Astrocyte (in vitro differentiated cells and primary cell): ENCODE measurements at regions not wholly inside any gene's neighbourhood (a gene's known extent, or its start where the extent isn't known, plus 50 kb on each side); places are given as distances from the start of the nearest gene placed in this dataset.

ENCODE experiments used
- DNase-seq: peaks from one replicate; pipeline ENCODE4 v3.0.0-alpha.2; 2010; ENCODE audit warnings: low read depth
- FAIRE-seq: peaks from 2 replicates; lab custom pipeline; 2011; peaks lifted over from hg19 to GRCh38; lab: Jason Lieb, UNC
- H2AFZ ChIP-seq: 2 replicates; pipeline ENCODE4 v1.6.0; 2012; ENCODE audit warnings: low read depth, low read length, inconsistent platforms
- H3K27ac ChIP-seq: 2 replicates; pipeline ENCODE4 v1.5.1; 2011; ENCODE audit warnings: low read depth, low read length, inconsistent platforms
- H3K27me3 ChIP-seq: 2 replicates; pipeline ENCODE4 v1.6.0; 2011; ENCODE audit warnings: low read length, inconsistent platforms; ENCODE audit not compliant: insufficient read depth
- H3K36me3 ChIP-seq: 2 replicates; pipeline ENCODE4 v1.5.1; 2011; ENCODE audit warnings: low read length, inconsistent platforms; ENCODE audit not compliant: insufficient read depth
- H3K4me1 ChIP-seq: 2 replicates; pipeline ENCODE4 v1.5.1; 2011; ENCODE audit warnings: low read length, inconsistent platforms; ENCODE audit not compliant: insufficient read depth
- H3K4me2 ChIP-seq: 2 replicates; pipeline ENCODE4 v1.6.0; 2012; ENCODE audit warnings: low read length, inconsistent platforms
- H3K4me3 ChIP-seq: 2 replicates; pipeline ENCODE4 v1.5.1; 2011; ENCODE audit warnings: low read depth, mild to moderate bottlenecking, low read length, inconsistent platforms; ENCODE audit not compliant: insufficient read depth
- H3K79me2 ChIP-seq: 2 replicates; pipeline ENCODE4 v1.6.0; 2012; ENCODE audit warnings: mild to moderate bottlenecking, low read length, inconsistent platforms; ENCODE audit not compliant: insufficient read depth
- H3K9ac ChIP-seq: 2 replicates; pipeline ENCODE4 v1.6.0; 2012; ENCODE audit warnings: mild to moderate bottlenecking, low read length, inconsistent platforms
- H3K9me3 ChIP-seq: 2 replicates; pipeline ENCODE4 v1.5.1; 2012; ENCODE audit warnings: low read depth, mild to moderate bottlenecking, low read length, inconsistent platforms; ENCODE audit not compliant: insufficient read depth
- H4K20me1 ChIP-seq: 2 replicates; pipeline ENCODE4 v1.6.0; 2012; ENCODE audit warnings: low read length, inconsistent platforms; ENCODE audit not compliant: insufficient read depth
- H3K27ac Mint-ChIP-seq: one replicate; pipeline ENCODE4 v1.8.0; 2021; ENCODE audit warnings: mild to moderate bottlenecking, mixed read lengths; ENCODE audit not compliant: unreplicated experiment
- H3K27me3 Mint-ChIP-seq: one replicate; pipeline ENCODE4 v1.8.0; 2021; ENCODE audit warnings: low read depth, mixed read lengths; ENCODE audit not compliant: unreplicated experiment
- H3K36me3 Mint-ChIP-seq: one replicate; pipeline ENCODE4 v1.8.0; 2021; ENCODE audit warnings: low read depth, mixed read lengths; ENCODE audit not compliant: unreplicated experiment
- H3K4me1 Mint-ChIP-seq: one replicate; pipeline ENCODE4 v1.8.0; 2021; ENCODE audit warnings: low read depth, mixed read lengths; ENCODE audit not compliant: unreplicated experiment
- H3K4me3 Mint-ChIP-seq: one replicate; pipeline ENCODE4 v1.8.0; 2021; ENCODE audit warnings: mild to moderate bottlenecking, moderate library complexity, mixed read lengths; ENCODE audit not compliant: unreplicated experiment
- H3K9me3 Mint-ChIP-seq: one replicate; pipeline ENCODE4 v1.8.0; 2021; ENCODE audit warnings: mild to moderate bottlenecking, mixed read lengths; ENCODE audit not compliant: unreplicated experiment
- CTCF ChIP-seq: IDR thresholded peaks from 2 replicates; pipeline ENCODE4 v1.5.1; 2011; ENCODE audit warnings: low read depth, mild to moderate bottlenecking, inconsistent platforms, low read length, moderate library complexity; ENCODE audit not compliant: insufficient read depth
- EZH2 ChIP-seq: IDR thresholded peaks from 2 replicates; pipeline ENCODE4 v1.6.1; 2012; ENCODE audit warnings: mild to moderate bottlenecking, low read length, inconsistent platforms; ENCODE audit not compliant: insufficient read depth

GRCh38 chr1:103337779-103338178, 187.7 kb upstream of the RNPC3 start:
- H4K20me1 ChIP-seq, result no peaks in the 10 kb centered on the region
- no peak overlapping the region for H2AFZ ChIP-seq
- DNase-seq (no peak), FAIRE-seq (no peak)
- H3K27me3 ChIP-seq, result no peaks in the 10 kb centered on the region
- no peak overlapping the region for H3K4me2 ChIP-seq
- H3K4me1 ChIP-seq, result no peaks in the 10 kb centered on the region
- H3K27ac ChIP-seq, result no peak overlapping the region
- no peaks in the 10 kb centered on the region for H3K36me3 ChIP-seq
- no peak overlapping the region for H3K27ac Mint-ChIP-seq
- H3K27me3 Mint-ChIP-seq, result no peaks in the 10 kb centered on the region
- no peaks in the 10 kb centered on the region for H3K36me3 Mint-ChIP-seq
- TF ChIP-seq EZH2, result no peak
- H3K4me3 Mint-ChIP-seq, result no peak overlapping the region
- H3K79me2 ChIP-seq, result no peaks in the 10 kb centered on the region
- no peak overlapping the region for H3K9ac ChIP-seq
- no peaks in the 10 kb centered on the region for H3K9me3 ChIP-seq
- no peak overlapping the region for H3K4me3 ChIP-seq
- peaks cover 24% of the 10 kb centered on the region for H3K4me1 Mint-ChIP-seq
- H3K9me3 Mint-ChIP-seq, result no peaks in the 10 kb centered on the region

- H3K36me3 Mint-ChIP-seq, result no peaks in the 10 kb centered on the region
- Histone ChIP-seq H4K20me1 (no peaks in the 10 kb centered on the region), H3K4me3 (no peak overlapping the region), H3K4me1 (no peaks in the 10 kb centered on the region), H3K27ac (no peak overlapping the region), H3K27me3 (no peaks in the 10 kb centered on the region), H3K4me2 (no peak overlapping the region), H3K9ac (no peak overlapping the region), H3K79me2 (no peaks in the 10 kb centered on the region), H2AFZ (no peak overlapping the region), H3K36me3 (no peaks in the 10 kb centered on the region), H3K9me3 (no peaks in the 10 kb centered on the region)
- DNase-seq (no peak), FAIRE-seq (no peak)
- H3K27ac Mint-ChIP-seq, result no peak overlapping the region
- no peaks in the 10 kb centered on the region for H3K9me3 Mint-ChIP-seq
- TF ChIP-seq CTCF, result no peak
- TF ChIP-seq EZH2, result no peak
- H3K4me3 Mint-ChIP-seq, result no peak overlapping the region
- no peaks in the 10 kb centered on the region for H3K27me3 Mint-ChIP-seq
- peaks cover 20% of the 10 kb centered on the region for H3K4me1 Mint-ChIP-seq
These were observed 189.1 kb upstream of the RNPC3 start for GRCh38 chr1:103336408-103336807.

GRCh38 chr1:103333141-103333540, 192.4 kb upstream of the RNPC3 start:
- Histone ChIP-seq H3K79me2 (no peaks in the 10 kb centered on the region), H3K27me3 (no peaks in the 10 kb centered on the region), H4K20me1 (no peaks in the 10 kb centered on the region), H3K36me3 (no peaks in the 10 kb centered on the region), H3K4me3 (no peak overlapping the region), H3K4me1 (no peaks in the 10 kb centered on the region), H3K9ac (no peak overlapping the region), H2AFZ (no peak overlapping the region), H3K9me3 (no peaks in the 10 kb centered on the region), H3K4me2 (no peak overlapping the region), H3K27ac (no peak overlapping the region)
- Mint-ChIP-seq H3K4me3 (no peak overlapping the region), H3K4me1 (peaks cover 4% of the 10 kb centered on the region), H3K27ac (peak overlapping the region; percentile 45), H3K27me3 (no peaks in the 10 kb centered on the region), H3K36me3 (no peaks in the 10 kb centered on the region), H3K9me3 (no peaks in the 10 kb centered on the region)
- FAIRE-seq (no peak), DNase-seq (no peak)
- no peak for TF ChIP-seq EZH2
- TF ChIP-seq CTCF, result no peak
